HG02678 (cell line): ENCODE measurements at regions not wholly inside any gene's neighbourhood (a gene's known extent, or its start where the extent isn't known, plus 50 kb on each side); places are given as distances from the start of the nearest gene placed in this dataset.

Source experiments
- ATAC-seq: cut with Tn5 transposase; IDR thresholded peaks from one replicate; pipeline ENCODE4 v1.9.1; 2021; ENCODE audit warnings: mild to moderate bottlenecking, moderate library complexity; ENCODE audit not compliant: unreplicated experiment

DNA sequence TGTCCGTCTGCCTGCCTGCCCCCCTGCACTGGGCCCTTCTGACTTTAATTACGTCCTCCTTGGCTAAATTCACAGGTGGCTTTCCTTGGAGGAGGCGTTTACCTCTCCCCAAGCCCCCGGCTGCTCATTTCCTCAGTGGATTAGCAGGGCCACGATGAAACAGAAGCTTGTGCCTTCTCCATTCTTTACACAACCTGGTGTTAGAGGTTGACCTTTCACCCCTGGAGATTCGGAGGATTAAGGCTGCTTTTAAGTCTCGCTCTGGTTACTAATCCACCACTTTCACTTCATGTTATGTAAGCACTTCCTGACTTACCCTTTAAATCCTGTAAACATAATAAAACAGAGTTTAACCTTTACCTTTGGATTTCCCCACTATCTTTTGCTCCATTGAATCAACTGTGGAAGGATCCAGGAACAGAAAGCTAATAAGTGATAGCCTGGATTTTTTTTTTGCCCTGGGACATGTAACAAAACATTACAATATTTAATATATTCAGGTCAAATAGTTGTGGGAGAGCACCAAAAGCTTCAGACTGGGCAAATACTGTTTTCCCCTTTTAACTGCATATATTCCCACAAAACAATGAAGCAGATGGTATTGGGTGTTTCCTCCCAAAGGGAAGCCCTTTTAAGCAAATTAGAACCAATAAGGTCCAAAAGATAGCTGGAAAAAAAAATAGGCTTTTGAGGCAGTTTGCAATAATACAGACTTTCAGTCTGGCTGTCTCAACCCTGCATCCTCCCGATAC is 370.2 kb downstream of the EN1 start:
- ATAC-seq = no peak

DNA sequence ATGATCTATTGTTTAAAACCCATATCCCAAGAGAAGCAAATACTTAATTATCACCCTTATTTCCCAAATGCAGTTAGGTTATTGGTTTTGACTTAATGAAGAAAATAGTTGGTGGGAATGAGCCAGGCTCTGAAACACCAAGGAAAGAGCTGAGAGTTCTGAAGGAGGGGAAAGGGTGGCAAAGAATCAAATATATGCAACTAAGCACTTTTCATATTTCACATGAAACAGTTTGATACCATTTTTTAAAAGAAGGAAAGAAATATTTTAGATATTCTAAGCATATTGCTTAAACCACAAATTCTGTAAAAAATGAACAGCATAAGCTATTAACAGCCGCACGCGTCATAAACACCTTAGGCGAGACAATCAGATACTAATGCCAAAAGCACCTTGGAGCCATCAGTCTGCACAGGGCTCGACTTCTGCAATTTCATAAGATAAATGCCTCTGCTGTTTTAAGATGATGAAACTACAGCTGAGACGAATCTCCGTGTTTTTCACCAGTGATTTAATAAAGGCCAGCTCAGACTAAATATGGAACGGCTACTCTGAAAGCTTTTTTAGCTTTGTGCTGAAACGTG is 371.7 kb downstream of the EN1 start:
- no peak for ATAC-seq

DNA sequence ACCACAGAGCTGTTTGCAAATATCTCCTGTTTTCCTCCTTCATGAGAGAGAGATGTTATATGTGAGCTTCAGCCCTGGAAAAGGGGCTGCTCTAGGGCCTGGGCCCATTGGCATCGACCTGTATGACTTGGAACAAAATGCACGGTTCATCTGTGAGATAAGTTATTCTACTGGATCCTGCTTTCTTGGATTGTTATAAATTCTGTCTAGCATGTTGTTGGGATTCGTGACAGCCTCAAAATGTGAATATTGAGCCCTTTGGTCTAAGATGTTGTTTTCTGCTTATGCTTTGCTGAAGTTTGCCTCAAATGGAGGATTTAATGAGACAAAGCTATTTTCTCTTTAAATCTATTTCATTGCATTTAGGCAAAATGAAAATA is 372.9 kb downstream of the EN1 start:
- no peak for ATAC-seq

DNA sequence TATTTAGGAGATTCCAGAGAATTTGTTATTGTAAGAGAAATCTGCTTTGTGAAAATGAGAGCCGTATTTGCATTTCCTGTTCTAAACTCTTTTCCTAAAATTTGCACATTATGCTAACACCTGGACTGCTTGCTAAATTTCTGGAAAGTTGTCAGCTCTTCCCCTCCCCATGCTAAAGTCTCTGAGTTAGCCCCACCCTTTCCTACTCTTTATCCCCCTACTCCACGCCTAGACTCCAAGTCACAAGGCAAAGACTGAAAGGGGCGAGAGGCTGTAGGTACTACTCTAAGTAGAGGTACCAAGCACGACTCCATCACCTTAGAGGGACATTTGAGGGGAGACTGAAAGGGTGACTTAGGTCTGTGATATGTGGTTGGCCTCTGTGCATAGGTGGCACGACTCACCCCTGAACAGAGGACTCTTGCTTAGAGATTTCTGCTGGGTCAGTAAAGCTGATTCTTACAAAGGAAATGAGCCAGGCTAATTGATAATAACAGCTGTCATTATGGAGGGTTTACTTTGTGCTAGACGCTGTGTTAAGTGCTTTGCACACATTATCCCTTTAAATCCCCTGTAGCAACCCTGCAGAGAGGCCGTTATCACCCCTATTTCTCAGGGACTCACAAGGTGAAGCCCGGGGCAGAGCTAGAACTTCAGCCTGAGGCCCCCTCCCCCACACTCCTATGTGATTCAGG is 373.5 kb downstream of the EN1 start:
- no peak for ATAC-seq

DNA sequence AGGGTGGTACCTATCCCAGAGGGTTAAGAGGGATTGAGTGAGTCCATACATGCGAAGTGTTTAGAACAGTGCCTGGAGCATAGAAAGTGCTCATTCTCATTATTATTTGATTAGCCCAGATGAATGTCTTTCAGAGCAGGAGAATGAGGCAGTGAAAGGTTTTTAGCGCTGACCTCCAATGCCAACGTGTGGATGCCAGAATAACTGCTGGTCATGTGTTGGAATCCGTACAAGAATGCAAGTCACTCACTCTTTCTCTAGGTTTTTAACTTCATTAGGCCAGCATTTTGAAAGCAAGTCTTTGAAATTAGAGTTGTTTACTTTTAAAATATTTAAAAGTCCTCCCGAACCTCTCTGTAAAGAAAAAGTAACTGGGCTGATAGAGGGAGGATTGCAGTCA is 374.2 kb downstream of the EN1 start:
- no peak for ATAC-seq

DNA sequence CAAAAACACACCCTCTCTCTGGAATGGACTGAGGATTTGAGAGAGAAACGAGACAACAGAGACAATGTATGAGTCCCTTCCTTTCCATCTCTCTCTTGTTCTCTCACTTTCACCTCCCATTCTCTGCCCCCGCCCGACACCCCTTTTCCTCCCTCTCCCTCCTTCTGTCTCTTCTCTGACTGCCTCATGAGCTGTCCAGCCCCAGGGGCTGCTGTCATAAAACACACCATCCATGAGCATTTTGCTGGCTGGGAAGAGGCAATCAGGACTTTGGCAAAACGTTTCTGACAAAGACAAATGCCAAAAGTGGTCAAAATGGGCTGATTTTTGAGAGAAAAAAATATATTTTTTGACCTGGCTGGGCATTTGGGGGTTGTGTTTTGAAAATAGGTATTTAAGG is 377.2 kb downstream of the EN1 start:
- no peak for ATAC-seq

DNA sequence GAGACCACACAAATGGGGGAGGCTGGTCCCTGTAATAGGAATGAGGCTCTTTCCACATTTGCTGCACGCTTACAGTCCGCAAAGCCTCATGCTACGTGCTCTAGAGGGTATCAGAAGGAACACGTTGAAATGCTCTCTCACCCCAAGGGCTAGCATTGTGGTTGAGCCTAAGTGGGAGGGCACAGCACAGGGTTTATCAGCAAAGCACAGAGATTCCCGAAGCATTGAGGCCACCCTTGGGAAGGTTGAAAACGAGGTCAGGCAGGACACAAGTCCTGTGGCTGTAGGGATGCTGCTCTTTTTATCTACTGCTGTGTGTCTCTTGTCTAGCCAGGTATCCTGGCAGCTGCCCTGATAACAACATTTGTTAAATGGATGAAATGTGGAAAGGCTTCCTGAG is 378.3 kb downstream of the EN1 start:
- no peak for ATAC-seq

DNA sequence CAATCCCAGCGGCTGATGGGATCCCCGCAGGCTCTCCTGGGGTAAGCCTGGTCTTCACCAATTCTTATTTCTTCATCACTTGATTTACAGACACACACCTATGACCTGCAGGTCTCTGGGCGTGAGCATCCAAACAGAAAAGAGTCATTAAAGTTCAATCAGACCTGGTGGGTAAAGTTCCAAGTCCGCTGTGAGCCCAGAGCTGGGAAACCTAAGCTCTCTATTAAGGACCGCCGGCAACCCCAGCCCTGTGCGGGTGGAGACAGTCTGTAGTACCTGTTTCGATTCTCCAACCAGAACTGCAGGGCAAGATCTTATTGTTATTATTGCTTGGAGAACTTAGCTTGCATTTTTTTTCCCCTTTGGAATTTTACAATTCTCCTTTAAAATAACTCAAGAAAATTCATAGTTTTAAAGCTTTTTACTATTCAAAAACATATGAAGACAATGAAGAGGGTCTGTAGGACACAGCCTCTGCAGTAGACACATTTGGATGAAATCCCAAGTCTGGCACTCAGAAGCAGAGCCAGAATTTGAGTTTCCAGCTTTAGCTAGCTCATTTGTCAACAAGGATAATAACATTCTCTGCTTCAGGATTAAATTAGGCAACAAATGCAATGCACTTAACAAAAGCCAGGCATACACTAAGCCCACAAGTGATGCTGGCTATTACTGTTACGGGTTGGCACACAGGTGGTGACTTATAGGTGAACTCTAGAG is 376.4 kb downstream of the INSIG2 start:
- no peak for ATAC-seq

DNA sequence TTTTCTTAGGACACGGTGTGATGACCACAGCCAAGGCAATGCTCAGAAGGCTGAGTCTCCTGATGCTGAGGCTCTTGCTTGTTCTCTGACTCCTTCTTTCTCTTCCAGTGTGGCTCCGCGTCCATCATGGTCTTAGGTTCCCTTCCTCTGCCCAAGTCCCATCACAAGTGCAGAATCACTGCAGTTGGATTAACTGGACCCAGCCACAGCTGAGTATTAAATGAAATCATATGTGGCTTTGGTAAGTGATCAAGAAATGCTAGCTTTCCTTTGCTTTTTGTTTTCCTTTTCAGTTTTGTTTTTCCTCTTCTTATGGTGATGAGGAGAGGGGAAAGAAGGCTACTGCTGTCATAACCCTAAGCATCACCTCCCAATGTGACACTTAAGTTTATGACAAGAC is 375.8 kb downstream of the INSIG2 start:
- ATAC-seq = no peak

DNA sequence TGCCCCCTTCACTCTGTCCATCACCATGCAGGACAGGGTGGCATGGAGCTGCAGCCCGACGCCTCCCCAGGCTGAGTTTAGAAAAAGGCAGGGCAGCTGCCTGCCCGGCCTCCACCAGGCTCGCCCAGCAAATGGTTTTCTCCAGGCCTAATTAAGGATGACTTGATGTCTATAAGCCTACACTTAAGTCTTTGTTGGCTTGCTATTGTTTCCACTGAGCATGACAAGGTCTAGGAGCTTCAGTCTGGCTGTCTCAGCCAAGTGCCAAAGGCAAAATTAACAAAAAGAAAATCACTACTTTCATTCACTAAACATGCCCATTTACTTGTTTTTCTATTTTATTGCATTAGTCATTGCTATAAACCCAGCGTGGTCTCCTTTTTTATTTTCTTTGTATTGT is 372.2 kb downstream of the INSIG2 start:
- ATAC-seq = no peak

DNA sequence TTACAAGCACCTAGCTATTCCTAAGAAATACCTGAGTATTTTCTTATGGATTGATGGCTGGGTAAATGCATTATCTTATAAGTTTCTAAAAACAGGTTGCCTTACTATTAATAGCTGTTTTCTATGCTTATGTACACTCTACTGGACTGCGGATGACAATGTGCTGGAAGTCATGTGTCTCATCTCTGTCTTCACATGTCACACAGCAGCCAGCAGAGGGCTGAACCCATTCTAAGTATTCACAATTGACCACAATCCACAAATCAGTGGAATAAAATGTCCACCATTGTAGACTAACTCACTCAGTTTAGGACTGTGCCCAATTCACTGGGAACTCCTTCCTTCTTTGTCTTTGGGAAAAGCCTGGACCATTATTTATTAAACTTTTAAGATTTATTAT is 371.2 kb downstream of the INSIG2 start:
- ATAC-seq = no peak

DNA sequence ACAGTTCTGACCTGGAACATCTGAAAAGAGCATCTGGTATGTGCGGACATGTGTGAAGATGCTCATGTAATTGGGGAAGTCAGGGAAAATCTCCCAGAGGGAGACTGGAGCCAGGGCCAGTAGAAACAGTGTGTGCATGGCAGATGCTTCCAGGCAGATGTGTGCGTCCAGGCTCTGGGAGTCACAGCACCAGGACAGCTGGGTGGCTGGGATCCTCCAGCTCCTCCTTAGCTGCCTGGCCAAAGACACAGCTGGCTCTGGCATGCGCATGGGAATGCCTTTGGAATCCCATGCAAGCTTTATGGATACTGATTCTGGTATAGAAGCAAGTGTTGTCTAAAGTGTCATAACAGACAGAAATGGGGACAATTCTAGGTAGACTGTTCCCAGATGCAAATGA is 369.7 kb downstream of the INSIG2 start:
- no peak for ATAC-seq

DNA sequence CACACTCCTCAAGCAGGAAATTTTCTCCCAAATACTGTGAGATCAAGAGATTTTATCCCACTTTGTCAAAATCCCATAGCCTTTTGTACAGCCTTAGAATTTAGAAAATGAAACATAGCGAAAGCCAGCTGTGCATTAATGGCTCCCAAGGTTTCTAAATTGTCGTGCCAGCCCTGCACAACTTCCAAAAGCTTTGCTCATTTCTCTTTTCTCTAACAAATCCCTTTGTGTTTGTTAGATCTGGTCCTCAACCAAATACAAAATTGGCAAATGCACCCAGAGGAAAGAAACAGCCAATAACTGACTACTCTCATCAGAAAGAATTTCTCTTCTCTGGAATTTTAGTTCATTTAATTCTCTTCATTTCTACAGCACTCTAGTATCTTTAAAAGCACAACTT is 361.1 kb downstream of the INSIG2 start:
- no peak for ATAC-seq

DNA sequence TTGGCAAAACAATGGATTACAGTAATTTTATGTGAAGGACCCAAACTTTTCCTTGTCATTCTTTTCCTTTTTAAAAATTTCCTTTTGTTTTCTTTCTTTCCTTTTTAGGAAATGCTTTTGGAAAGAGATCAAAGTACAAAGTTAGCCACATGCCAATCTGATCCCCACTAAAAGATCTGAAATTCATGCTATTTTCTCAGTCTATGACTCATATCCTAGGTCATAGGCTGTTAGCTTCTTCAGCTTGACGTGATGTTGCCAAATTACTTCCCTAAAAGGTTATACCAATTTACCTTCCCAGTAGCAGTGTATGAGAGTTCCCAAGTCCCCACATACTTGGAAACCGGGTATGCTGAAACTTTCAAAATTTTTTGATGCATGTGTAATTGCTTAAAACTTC is 355.3 kb downstream of the INSIG2 start:
- ATAC-seq = no peak

DNA sequence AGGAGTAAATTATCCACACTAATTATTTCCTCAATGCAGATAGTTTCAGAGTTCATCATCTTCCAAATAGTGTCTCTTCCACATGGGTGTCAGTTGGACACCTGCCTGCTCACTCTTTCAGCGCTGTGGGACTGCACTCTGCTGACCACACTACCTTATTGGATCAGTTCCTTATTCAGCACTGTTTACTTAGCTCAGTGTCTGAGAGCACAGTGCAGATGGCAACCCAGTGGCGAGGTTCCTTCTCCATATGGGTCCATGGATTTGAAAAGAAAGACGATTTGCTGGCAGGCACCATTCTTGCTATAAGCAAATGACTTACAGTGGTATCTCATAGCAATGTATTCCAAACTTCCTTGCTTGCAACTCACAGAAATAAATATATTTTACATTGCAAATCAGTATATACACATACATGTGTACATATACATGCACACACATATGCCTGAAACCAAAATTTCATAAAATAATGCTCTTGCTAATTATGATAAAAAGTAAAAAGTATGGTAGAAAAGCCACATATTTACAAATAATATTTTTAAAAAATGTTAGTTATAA is 354.8 kb downstream of the INSIG2 start:
- ATAC-seq = no peak

DNA sequence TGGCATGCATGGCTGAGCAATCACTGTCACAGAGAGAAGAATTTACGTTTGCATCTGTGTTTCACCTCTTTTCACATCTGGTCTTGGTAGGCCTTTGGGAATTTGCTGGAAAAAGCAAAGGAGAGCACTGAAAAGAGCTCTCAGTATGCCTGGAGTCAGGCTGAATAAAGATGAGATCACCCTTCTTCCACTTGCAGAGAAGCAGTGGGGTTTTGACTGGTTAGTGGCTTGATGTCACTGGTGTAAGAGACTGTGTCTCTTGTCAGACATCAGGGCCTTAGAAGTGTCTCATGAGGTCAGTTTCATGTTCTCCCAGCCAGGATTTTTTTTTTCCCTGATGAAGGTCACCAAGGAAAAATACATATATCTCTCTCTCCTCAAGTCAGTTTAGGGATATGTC is 353.8 kb downstream of the INSIG2 start:
- ATAC-seq = no peak

DNA sequence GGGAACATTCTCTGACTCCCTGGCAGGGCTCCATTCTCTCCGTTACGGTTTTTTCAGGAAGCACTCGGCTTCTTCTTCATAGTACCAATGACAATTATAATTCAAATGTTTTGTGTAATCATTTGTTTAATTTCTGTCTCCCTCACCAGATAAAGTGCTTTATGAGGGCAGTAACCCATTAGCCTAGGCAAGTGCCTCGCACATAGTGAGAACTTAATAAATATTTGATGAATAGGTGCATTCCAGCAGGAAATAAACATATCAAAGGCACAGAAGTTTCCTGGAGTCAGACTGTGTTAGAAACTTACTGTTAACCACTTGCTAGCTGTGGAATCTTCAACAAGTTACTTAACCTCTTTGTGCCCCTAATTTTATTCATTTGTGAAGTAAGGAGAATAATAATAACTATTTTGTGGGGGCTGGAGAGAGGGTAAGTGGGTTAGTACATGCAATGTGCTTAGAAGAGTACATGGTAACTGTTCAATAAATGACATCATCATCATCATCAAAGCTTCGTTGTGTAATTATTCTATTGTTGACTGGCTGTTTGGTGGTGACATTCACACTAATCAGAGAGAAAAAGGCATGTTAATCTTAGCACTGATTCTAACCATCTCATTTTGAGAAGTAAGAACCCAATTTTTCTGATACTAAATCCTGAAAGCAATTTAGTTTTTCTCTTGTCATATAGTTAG is 352.3 kb downstream of the INSIG2 start:
- no peak for ATAC-seq

DNA sequence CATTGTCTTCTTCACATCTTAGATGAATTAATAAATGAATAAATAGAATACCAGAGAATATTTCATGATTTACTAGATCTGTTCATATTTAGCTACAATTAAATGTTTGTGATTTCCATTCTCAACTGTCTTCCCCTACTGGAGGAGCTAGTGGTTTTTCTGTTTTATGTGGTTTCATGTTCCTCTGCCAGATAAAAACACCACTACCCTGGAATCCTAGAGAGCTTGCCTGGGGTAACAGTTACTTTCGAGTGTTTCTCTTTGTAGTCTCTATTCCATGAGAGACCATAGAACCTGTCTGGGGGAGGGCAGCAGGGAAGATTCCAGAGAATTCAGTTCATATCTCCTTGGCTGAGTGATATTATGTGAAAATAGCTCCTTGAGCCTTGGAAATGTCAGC is 349.2 kb downstream of the INSIG2 start:
- no peak for ATAC-seq

DNA sequence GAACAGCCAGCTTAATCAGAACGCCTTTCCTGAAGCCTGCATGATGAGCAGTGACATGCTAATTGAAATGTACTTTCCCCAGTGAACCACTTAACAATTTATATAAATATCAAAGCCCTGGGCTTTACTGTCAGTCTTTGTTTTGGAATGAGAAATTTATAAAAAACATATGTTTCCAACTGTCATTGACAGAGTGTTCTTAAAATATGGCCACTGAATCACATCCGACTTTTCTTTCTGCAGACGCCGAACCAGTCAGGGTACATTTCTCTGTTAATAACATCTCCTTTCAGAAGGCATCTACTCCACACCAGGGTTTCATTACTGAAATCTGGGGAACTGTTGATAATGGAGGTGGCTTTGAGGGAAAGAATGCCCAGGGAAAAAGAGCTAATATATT is 343.7 kb downstream of the INSIG2 start:
- ATAC-seq = no peak

DNA sequence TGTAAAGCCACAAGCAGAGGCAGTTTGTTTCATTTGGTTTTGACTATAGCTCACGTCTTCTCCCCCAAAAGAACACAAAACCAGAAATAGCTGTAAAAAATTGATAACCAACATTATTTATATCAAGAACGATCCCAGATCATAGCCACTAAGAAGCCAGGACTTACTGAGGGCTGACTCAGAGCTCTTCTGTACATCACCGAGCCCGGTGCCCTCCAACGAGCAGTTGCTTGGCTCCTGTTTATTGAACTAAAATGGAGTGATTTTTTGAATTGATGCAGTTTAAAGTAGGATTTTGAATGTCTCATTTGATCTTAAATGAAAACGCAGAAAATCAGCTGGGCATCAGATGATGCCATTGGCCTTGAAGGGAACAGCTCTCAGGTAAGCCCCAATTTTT is 343.3 kb downstream of the INSIG2 start:
- ATAC-seq = no peak

DNA sequence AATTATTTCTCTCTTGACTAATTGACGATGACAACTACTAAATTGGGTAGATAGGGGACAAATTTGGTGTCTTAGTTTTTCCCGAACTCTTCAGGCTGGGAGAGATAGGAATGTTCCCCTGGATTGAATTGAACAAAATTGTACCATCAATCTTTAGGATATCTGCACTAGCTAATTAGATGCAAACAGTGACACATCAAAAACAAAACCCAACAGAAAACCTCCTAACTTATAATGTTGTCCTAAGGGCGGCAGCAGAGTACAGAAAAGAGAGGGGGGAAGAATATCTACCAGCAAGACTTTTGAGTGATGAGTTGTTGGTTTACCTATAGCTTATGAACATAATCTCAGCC is 342.9 kb downstream of the INSIG2 start:
- no peak for ATAC-seq
